Natural killer cell treated with Interleukin-12 subunit alpha and Interleukin-12 subunit beta and Interleukin-15 and Interleukin-18, amount 100 ng/mL, for 72 hours (primary cell): ENCODE measurements at regions not wholly inside any gene's neighbourhood (a gene's known extent, or its start where the extent isn't known, plus 50 kb on each side); places are given as distances from the start of the nearest gene placed in this dataset.
"Not testable (repeated sequence)": the region's sequence is repeated elsewhere in the genome, so short reads cannot be mapped to it uniquely, and the experiment has no call there.

ENCODE experiments used
- ATAC-seq, 2 donors: fragments of 150-1000 bp; cut with Tn5 transposase in 1 of 2; sonication (Bioruptor Pico), chemical (Tn5 transposase) in 1 of 2; 2 replicates each; pipeline ENCODE4 v1.10.0; 2021
- DNase-seq: peaks from one replicate; pipeline ENCODE4 v3.0.0; 2022; ENCODE audit warnings: low spot score
- H3K27ac Mint-ChIP-seq, 2 donors: 1 replicate in 1 of 2; 2 replicates in 1 of 2; pipeline ENCODE4 v1.8.0; 2022; ENCODE audit warnings: mixed read lengths in 2 of 2, mild to moderate bottlenecking in 1 of 2, moderate library complexity in 1 of 2
- H3K27me3 Mint-ChIP-seq, 2 donors: 1 replicate in 1 of 2; 2 replicates in 1 of 2; pipeline ENCODE4 v1.8.0; 2022; ENCODE audit warnings: mixed read lengths in 2 of 2
- H3K36me3 Mint-ChIP-seq: one replicate; pipeline ENCODE4 v1.8.0; 2022; ENCODE audit warnings: mixed read lengths
- H3K4me1 Mint-ChIP-seq, 2 donors: 1 replicate in 1 of 2; 2 replicates in 1 of 2; pipeline ENCODE4 v1.8.0; 2022; ENCODE audit warnings: low read depth in 2 of 2, mixed read lengths in 2 of 2, mild to moderate bottlenecking in 1 of 2
- H3K4me3 Mint-ChIP-seq: one replicate; pipeline ENCODE4 v1.8.0; 2022; ENCODE audit warnings: mixed read lengths
- H3K9me3 Mint-ChIP-seq: 2 replicates; pipeline ENCODE4 v1.8.0; 2022; ENCODE audit warnings: mixed read lengths

- Mint-ChIP-seq H3K4me3 (no peak overlapping the region), H3K36me3 (peaks cover 6% of the 10 kb centered on the region), H3K9me3 (peaks cover 6% of the 10 kb centered on the region), H3K27me3 (no peaks in the 10 kb centered on the region), H3K4me1 (no peaks in the 10 kb centered on the region), H3K27ac (no peak overlapping the region)
- DNase-seq (no peak), ATAC-seq (no peak)
Observed at GRCh38 chr6:112591329-112591728, 244.2 kb downstream of the RFPL4B start.

- no peaks in the 10 kb centered on the region for H3K27me3 Mint-ChIP-seq
- H3K4me3 Mint-ChIP-seq = no peak overlapping the region
- DNase-seq (no peak), ATAC-seq (no peak)
- H3K27ac Mint-ChIP-seq = no peak overlapping the region
- peaks cover 3% of the 10 kb centered on the region for H3K9me3 Mint-ChIP-seq
- no peaks in the 10 kb centered on the region for H3K4me1 Mint-ChIP-seq
- H3K36me3 Mint-ChIP-seq = peaks cover 6% of the 10 kb centered on the region
Observed at GRCh38 chr6:112592159-112592558, 245.0 kb downstream of the RFPL4B start.

- Mint-ChIP-seq H3K9me3 (peaks cover 15% of the 10 kb centered on the region), H3K36me3 (peaks cover 6% of the 10 kb centered on the region), H3K27ac (no peak overlapping the region), H3K4me3 (no peak overlapping the region), H3K4me1 (no peaks in the 10 kb centered on the region), H3K27me3 (no peaks in the 10 kb centered on the region)
- DNase-seq (no peak), ATAC-seq (no peak)
Observed at GRCh38 chr6:112594886-112595594, 247.9 kb downstream of the RFPL4B start.

GRCh38 chr6:112595841-112596240, 248.7 kb downstream of the RFPL4B start:
- Mint-ChIP-seq H3K4me3 (no peak overlapping the region), H3K36me3 (peaks cover 6% of the 10 kb centered on the region), H3K9me3 (peaks cover 20% of the 10 kb centered on the region), H3K4me1 (no peaks in the 10 kb centered on the region), H3K27ac (no peak overlapping the region), H3K27me3 (no peaks in the 10 kb centered on the region)
- DNase-seq (no peak), ATAC-seq (no peak)

GRCh38 chr6:112597176-112597575, 250.0 kb downstream of the RFPL4B start:
- H3K36me3 Mint-ChIP-seq = peaks cover 6% of the 10 kb centered on the region
- H3K9me3 Mint-ChIP-seq = peaks cover 20% of the 10 kb centered on the region
- no peak overlapping the region for H3K4me3 Mint-ChIP-seq
- no peaks in the 10 kb centered on the region for H3K27me3 Mint-ChIP-seq
- no peaks in the 10 kb centered on the region for H3K4me1 Mint-ChIP-seq
- no peak for ATAC-seq
- DNase-seq = no peak
- H3K27ac Mint-ChIP-seq = no peak overlapping the region

GRCh38 chr6:112600168-112600567, 253.0 kb downstream of the RFPL4B start:
- Mint-ChIP-seq H3K4me1 (no peaks in the 10 kb centered on the region), H3K27me3 (no peaks in the 10 kb centered on the region), H3K9me3 (peaks cover 23% of the 10 kb centered on the region), H3K4me3 (no peak overlapping the region), H3K36me3 (no peaks in the 10 kb centered on the region), H3K27ac (no peak overlapping the region)
- DNase-seq (no peak), ATAC-seq (no peak)

- Mint-ChIP-seq H3K27me3 (no peaks in the 10 kb centered on the region), H3K9me3 (peaks cover 28% of the 10 kb centered on the region), H3K4me1 (no peaks in the 10 kb centered on the region), H3K27ac (no peak overlapping the region), H3K4me3 (no peak overlapping the region), H3K36me3 (peaks cover 7% of the 10 kb centered on the region)
- ATAC-seq = no peak
- DNase-seq = no peak
Observed at GRCh38 chr6:112603726-112604125, 256.6 kb downstream of the RFPL4B start.

- Mint-ChIP-seq H3K4me3 (no peak overlapping the region), H3K4me1 (no peaks in the 10 kb centered on the region), H3K36me3 (peaks cover 8% of the 10 kb centered on the region), H3K9me3 (peaks cover 14% of the 10 kb centered on the region), H3K27ac (no peak overlapping the region), H3K27me3 (no peaks in the 10 kb centered on the region)
- no peak for DNase-seq
- no peak for ATAC-seq
Observed at GRCh38 chr6:112606656-112607435, 259.7 kb downstream of the RFPL4B start.

GRCh38 chr6:112608925-112609324, 261.8 kb downstream of the RFPL4B start:
- H3K27ac Mint-ChIP-seq, DNase-seq, ATAC-seq, H3K4me1 Mint-ChIP-seq, H3K27me3 Mint-ChIP-seq, H3K4me3 Mint-ChIP-seq, H3K36me3 Mint-ChIP-seq: not testable (repeated sequence)
- peaks cover 18% of the 10 kb centered on the region for H3K9me3 Mint-ChIP-seq

- Mint-ChIP-seq H3K4me1 (no peaks in the 10 kb centered on the region), H3K27me3 (no peaks in the 10 kb centered on the region)
- ATAC-seq = no peak
Observed at GRCh38 chr6:112613410-112613809, 266.3 kb downstream of the RFPL4B start.

GRCh38 chr6:112618849-112619248, 271.7 kb downstream of the RFPL4B start:
- H3K27me3 Mint-ChIP-seq = no peaks in the 10 kb centered on the region
- no peak overlapping the region for H3K4me3 Mint-ChIP-seq
- no peak for ATAC-seq
- no peaks in the 10 kb centered on the region for H3K4me1 Mint-ChIP-seq
- no peaks in the 10 kb centered on the region for H3K9me3 Mint-ChIP-seq
- no peaks in the 10 kb centered on the region for H3K36me3 Mint-ChIP-seq
- no peak overlapping the region for H3K27ac Mint-ChIP-seq
- no peak for DNase-seq

More at GRCh38 chr6:112613410-112613809, 266.3 kb downstream of the RFPL4B start:
- H3K27ac Mint-ChIP-seq = no peak overlapping the region
- peaks cover 10% of the 10 kb centered on the region for H3K9me3 Mint-ChIP-seq
- no peak overlapping the region for H3K4me3 Mint-ChIP-seq
- peaks cover 4% of the 10 kb centered on the region for H3K36me3 Mint-ChIP-seq
- no peak for DNase-seq

GRCh38 chr6:112620812-112621569, 273.9 kb downstream of the RFPL4B start:
- DNase-seq = no peak
- H3K36me3 Mint-ChIP-seq = no peaks in the 10 kb centered on the region
- H3K9me3 Mint-ChIP-seq = no peaks in the 10 kb centered on the region
- H3K27me3 Mint-ChIP-seq = no peaks in the 10 kb centered on the region
- ATAC-seq = no peak
- H3K4me3 Mint-ChIP-seq = no peak overlapping the region
- no peaks in the 10 kb centered on the region for H3K4me1 Mint-ChIP-seq
- H3K27ac Mint-ChIP-seq = no peak overlapping the region

- no peaks in the 10 kb centered on the region for H3K36me3 Mint-ChIP-seq
- H3K4me1 Mint-ChIP-seq = no peaks in the 10 kb centered on the region
- H3K27ac Mint-ChIP-seq = no peak overlapping the region
- no peaks in the 10 kb centered on the region for H3K27me3 Mint-ChIP-seq
- ATAC-seq (no peak), DNase-seq (no peak)
- H3K4me3 Mint-ChIP-seq = no peak overlapping the region
- H3K9me3 Mint-ChIP-seq = no peaks in the 10 kb centered on the region
Observed at GRCh38 chr6:112622036-112622435, 274.9 kb downstream of the RFPL4B start.
